GM12873 (cell line): ENCODE measurements at regions not wholly inside any gene's neighbourhood (a gene's known extent, or its start where the extent isn't known, plus 50 kb on each side); places are given as distances from the start of the nearest gene placed in this dataset.

Source experiments
- TF ChIP-seq, protein P1 (sequence below): IDR thresholded peaks from 2 replicates; pipeline ENCODE4 v1.5.1; 2012; ENCODE audit warnings: low read depth, mild to moderate bottlenecking, moderate library complexity, low read length, control low read depth; ENCODE audit not compliant: insufficient read depth; ENCODE audit errors: missing control alignments

DNA sequence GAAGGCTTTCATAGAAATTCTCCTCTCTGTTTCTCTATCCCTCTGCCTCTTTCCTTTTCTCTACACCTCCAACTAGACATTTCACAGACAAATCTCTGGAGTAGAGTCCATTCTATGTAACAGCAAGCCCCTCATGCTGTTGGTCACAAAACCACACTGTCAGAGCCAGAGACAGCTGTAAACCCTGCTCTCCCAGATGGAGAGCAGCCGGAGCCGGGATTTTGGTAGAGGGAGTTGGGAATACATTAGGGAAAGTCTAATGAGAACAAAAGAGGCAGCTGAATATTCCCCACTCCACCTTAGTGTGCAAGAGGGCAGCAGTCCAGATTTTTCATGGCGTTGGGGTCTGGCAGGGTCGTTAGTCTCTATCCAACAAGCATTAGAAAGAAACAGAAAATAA is 68.3 kb upstream of the EDN1 start:
- TF ChIP-seq, protein P1, sequence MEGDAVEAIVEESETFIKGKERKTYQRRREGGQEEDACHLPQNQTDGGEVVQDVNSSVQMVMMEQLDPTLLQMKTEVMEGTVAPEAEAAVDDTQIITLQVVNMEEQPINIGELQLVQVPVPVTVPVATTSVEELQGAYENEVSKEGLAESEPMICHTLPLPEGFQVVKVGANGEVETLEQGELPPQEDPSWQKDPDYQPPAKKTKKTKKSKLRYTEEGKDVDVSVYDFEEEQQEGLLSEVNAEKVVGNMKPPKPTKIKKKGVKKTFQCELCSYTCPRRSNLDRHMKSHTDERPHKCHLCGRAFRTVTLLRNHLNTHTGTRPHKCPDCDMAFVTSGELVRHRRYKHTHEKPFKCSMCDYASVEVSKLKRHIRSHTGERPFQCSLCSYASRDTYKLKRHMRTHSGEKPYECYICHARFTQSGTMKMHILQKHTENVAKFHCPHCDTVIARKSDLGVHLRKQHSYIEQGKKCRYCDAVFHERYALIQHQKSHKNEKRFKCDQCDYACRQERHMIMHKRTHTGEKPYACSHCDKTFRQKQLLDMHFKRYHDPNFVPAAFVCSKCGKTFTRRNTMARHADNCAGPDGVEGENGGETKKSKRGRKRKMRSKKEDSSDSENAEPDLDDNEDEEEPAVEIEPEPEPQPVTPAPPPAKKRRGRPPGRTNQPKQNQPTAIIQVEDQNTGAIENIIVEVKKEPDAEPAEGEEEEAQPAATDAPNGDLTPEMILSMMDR, result no peak

DNA sequence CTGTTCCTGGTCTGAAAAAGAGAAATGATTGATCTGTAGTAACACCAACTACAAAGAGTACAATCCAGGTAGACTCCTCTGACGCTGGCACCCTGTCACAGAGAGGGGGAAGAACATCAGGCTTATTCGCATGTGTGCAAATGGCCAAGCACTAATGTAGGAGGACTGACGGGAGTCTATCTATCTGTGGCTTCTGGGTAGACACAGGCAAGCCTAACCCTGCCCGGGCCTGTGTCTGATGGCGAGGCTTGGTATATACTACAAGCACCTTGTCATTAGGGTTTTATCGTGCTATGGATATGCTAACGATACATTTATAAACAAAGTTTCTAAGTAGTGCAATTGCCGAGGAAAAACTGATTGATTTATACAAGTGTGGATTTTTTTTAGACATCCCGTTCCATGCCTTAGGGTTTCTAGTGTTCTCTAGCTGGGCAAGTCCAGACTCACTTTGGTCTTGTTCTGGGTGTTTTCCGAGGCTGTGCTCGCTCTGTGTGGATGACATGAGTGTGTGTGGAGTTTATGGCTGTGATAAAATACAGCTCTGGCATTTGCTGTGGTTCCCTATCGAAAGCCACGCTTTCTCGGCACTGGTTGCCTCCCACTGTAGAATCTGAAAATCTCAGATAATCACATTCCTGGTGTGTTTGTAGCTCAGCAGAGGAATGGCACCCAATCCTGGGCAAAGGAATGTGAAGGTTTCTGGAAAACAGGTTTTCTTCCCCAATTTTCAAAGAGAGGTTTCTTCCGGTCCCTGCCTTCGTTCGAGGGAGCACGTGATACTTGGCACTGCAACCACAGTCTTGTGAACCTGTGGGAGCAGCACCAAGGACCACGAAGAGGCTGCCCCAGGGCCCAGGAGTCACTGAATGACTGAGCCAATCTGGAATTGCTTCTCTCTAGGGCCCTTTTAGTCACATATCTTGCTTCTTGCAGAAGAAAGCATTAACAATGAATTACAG is 67.5 kb upstream of the EDN1 start:
- TF ChIP-seq, protein P1, result no peak

DNA sequence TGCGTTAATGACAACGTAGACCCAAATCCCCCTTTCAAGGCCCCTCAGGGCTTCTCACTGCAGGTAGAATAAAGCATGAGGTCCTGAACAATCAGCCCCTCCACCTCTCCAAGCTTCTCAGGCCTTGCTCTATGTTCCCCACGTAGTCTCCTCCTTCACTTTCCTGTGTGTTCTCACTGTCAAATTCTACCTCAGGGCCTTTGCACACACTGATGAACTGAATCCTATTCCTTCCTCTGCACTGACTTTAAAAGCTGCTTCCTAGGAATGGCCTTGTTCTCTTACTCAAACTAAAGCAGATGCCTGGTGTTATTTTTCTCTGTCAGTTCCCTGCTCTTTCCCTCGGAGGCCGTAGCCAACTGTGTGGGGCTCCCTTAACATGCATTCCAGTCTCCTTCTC is 66.8 kb upstream of the EDN1 start:
- TF ChIP-seq, protein P1, result no peak

DNA sequence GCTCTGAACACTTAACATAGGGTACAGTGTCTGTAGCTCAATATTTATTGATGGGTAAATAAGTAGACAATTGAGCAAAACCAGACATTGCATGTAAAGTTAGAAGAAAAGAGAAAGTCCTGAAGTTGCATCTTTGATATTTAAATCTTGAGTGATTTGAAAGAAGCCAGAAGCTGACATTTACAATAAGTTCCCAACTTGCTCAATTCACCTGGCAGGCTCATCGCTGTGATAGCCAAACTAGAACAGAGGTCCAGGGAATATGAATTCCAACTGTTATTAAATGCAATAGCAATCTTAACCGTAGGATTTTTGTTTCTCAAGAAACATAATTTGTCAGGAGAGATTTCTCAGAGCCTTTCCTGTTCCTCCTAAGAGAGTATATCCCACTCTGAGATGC is 65.9 kb upstream of the EDN1 start:
- TF ChIP-seq, protein P1, result no peak

DNA sequence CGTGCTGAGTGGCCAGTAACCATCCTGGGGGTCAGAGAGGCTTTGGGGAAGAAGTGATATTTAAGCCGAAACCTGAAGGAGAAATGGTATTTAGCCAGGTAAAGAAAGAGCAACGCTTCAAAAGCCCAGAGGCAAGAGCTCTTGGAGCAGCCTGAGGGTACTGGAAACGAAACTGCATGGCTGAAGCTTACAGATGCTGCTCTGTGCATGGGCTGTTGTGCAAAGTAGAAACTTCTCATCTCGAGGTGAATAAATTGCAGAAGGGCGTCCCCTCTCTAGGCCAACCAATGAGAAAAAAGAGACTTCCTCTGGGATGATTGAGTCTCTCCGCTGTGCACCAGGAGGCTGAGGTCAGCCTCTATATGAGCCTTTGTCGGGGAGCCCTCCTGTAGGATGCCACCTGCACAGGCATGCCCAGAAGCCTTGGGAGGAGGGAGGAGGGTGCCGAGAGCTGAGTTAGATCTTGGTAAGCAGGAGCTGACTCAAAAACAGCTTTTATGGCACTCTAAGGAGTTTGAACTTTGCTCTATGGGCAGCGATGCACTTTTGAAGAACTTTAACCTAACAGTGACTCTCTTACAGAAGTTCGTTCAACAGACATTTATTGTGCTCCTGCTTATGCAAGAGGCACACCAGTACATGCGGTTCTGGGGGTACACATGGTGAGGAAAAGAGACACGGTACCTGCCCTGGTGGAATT is 61.6 kb upstream of the EDN1 start:
- TF ChIP-seq, protein P1, result no peak

DNA sequence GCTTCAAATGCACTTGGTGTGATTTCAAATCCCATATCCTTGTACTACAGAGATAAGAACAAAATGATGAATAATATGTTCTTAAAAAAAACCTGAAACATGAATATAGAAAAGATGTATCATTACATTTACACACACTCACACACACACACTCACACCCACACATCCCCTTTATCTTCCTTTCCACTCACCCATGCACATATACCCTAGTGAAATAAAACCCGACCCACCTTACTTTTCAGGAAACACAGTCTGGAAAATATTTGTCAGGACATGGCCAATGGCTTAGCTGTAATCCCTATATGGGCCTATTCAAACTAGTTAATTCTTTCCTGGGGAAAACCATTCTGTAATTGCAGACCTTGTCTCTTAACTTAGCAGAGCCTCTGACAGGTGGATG is 60.8 kb upstream of the EDN1 start:
- TF ChIP-seq, protein P1, result no peak

DNA sequence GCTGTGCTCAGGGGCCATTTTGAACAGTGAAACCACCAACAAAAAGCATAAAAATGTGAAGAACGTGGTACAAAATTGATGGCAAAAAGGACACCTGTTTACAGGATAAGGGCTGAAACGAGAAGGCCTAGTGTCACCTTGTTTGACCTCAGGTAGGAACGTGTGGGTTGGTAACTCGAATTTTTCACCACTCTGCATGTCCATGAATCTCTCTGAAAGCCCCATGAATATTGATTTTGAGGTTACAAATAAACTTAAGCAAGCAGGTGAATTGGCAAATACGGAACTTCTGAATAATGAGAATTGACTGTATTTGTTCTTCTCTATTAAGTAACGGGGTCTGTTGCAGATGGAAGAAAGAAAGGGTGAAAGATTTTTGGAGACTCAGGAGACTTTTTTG is 59.6 kb upstream of the EDN1 start:
- TF ChIP-seq, protein P1, result no peak
